Activated naive CD4-positive, alpha-beta T cell treated with anti-CD3 and anti-CD28 coated beads for 36 hours (primary cell): ENCODE measurements at regions not wholly inside any gene's neighbourhood (a gene's known extent, or its start where the extent isn't known, plus 50 kb on each side); places are given as distances from the start of the nearest gene placed in this dataset.

ENCODE experiments used
- CTCF ChIA-PET: fragments of 350-600 bp; sonication (Branson Sonifier 250); formaldehyde crosslinking; loops from one replicate; lab custom pipeline; 2021; ENCODE audit warnings: antibody characterized with exemption; lab: Charles Lee
- DNase-seq: peaks from one replicate; pipeline ENCODE4 v3.0.0-alpha.2; 2020
- H3K27ac Mint-ChIP-seq: one replicate; pipeline ENCODE4 v1.8.0; 2021; ENCODE audit warnings: mild to moderate bottlenecking, mixed read lengths
- H3K27me3 Mint-ChIP-seq: one replicate; pipeline ENCODE4 v1.8.0; 2021; ENCODE audit warnings: low read depth, mixed read lengths
- H3K36me3 Mint-ChIP-seq: one replicate; pipeline ENCODE4 v1.8.0; 2021; ENCODE audit warnings: low read depth, mixed read lengths
- H3K4me1 Mint-ChIP-seq: one replicate; pipeline ENCODE4 v1.8.0; 2021; ENCODE audit warnings: low read depth, mixed read lengths
- H3K4me3 Mint-ChIP-seq: one replicate; pipeline ENCODE4 v1.8.0; 2021; ENCODE audit warnings: mild to moderate bottlenecking, moderate library complexity, mixed read lengths
- H3K9me3 Mint-ChIP-seq: one replicate; pipeline ENCODE4 v1.8.0; 2021; ENCODE audit warnings: mixed read lengths
- intact Hi-C: fragments of 100-400 bp; cut with micrococcal nuclease; formaldehyde crosslinking; loops from one replicate; pipeline ENCODE4 v1.15.1; 2023

DNA sequence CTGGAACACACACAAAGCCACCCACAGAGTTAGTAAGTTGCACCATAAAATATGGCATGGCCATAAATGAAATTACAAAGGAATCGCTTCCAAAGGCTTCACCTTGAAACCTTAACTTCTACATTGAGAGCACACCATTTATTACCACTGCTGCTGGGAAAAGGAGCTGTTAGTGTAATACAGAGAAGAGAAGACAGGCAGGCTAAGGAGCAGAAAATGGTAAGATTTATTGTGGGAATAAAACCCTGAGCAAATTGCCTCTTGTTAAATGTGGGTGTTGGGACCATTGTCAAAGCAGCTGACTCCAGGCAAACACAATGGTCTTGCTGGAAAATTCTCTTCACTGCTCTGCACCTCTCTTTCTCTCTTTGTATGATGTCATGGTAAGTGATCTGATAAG, 79.2 kb upstream of the NHS start:
- no peak for DNase-seq
- Mint-ChIP-seq H3K4me1 (no peaks in the 10 kb centered on the region), H3K9me3 (no peaks in the 10 kb centered on the region), H3K27me3 (peaks cover 3% of the 10 kb centered on the region), H3K4me3 (no peak overlapping the region), H3K27ac (no peak overlapping the region), H3K36me3 (no peaks in the 10 kb centered on the region)
- CTCF ChIA-PET: no interaction called here
- intact Hi-C loops: no loop called here

DNA sequence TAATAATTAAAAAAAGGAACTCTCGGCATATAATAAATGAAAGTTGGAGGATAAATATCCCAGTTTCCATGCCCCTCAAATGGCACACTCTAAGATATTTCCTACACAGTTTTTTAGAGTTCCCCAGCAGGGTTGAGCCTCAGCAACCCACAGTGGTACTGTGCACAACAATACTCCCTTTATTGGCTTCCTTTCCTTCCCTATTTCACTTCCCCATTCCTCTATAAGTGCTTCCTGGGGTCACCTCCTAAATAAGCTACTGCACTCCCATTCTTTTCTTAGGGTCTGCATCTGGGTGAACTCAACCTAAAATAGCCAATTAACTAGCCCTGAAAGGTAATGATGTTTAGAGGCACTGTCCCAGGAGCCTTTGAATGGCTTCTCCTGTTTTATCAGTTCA, 76.4 kb upstream of the NHS start:
- Mint-ChIP-seq H3K36me3 (no peaks in the 10 kb centered on the region), H3K27me3 (no peaks in the 10 kb centered on the region), H3K4me3 (no peak overlapping the region), H3K27ac (no peak overlapping the region), H3K4me1 (no peaks in the 10 kb centered on the region), H3K9me3 (no peaks in the 10 kb centered on the region)
- CTCF ChIA-PET: no interaction called here
- intact Hi-C loops: no loop called here
- no peak for DNase-seq

DNA sequence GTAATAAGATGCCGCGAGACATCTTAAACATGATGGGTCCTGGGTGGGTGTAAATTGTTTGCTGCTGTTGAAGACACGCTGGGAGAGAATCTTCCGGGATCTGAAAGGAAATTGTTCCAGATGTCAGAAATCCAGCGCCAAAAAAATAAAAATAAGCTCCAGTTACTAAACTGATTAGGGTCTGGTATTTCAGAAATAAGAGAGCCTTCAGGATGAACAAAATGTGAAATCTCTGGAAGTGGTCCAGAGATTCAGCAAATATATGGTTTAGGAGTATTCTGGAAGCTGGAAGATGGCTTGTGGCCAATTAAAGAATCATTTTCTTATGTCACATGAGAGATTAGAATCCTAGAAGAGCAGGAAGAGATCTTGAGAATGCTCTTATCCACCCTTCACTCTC, 75.8 kb upstream of the NHS start:
- CTCF ChIA-PET: no interaction called here
- Mint-ChIP-seq H3K4me3 (no peak overlapping the region), H3K36me3 (no peaks in the 10 kb centered on the region), H3K27me3 (no peaks in the 10 kb centered on the region), H3K27ac (no peak overlapping the region), H3K9me3 (no peaks in the 10 kb centered on the region), H3K4me1 (no peaks in the 10 kb centered on the region)
- intact Hi-C loops: no loop called here
- no peak for DNase-seq

DNA sequence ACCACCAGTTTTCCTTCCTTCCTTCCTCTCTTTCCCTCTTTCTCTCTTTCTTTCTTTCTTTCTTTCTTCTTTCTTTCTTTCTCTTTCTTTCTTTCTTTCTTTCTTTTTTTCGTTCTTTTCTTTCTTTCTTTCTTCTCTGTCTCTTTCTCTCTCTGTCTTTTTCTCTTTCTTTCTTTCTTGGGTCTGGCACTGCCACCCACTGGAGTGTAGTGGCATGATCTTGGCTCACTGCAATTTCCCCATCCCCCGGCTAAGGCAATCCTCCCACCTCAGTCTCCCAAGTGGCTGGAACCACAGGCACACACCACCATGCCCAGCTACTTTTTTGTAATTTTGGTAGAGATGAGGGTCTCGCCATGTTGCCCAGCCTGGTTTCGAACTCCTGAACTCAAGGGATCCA, 51.6 kb upstream of the NHS start:
- no peaks in the 10 kb centered on the region for H3K36me3 Mint-ChIP-seq
- no peak overlapping the region for H3K27ac Mint-ChIP-seq
- H3K4me1 Mint-ChIP-seq: no peaks in the 10 kb centered on the region
- DNase-seq: no peak
- intact Hi-C loops: no loop called here
- no peak overlapping the region for H3K4me3 Mint-ChIP-seq
- no peaks in the 10 kb centered on the region for H3K27me3 Mint-ChIP-seq
- H3K9me3 Mint-ChIP-seq: no peaks in the 10 kb centered on the region
- CTCF ChIA-PET: no interaction called here
